ENCODE measurements at regions not wholly inside any gene's neighbourhood (a gene's known extent, or its start where the extent isn't known, plus 50 kb on each side); places are given as distances from the start of the nearest gene placed in this dataset.

GRCh38 chr6:163741743-163742363 lies 327.3 kb downstream of the QKI start:
- Histone ChIP-seq H3K9ac (ENCODE audit: low read length) (no peak overlapping the region), H4K20me1 (ENCODE audit: insufficient read depth) (no peaks in the 10 kb centered on the region), H3K4me2 (ENCODE audit: low read length) (no peak overlapping the region), H3K9me2 (ENCODE audit: insufficient read depth, low read length) (no peaks in the 10 kb centered on the region), H3K36me3 (ENCODE audit: insufficient read depth, low read length) (no peaks in the 10 kb centered on the region), H3K9me3 (ENCODE audit: low read length) (no peaks in the 10 kb centered on the region), H2AFZ (ENCODE audit: low read depth, low read length) (no peak overlapping the region), H3K79me2 (replicated peaks; ENCODE audit: insufficient read depth, low read length) (no peaks in the 10 kb centered on the region), H3K27ac (ENCODE audit: low read length) (no peak overlapping the region), H3F3A (ENCODE audit: insufficient read depth, low read length, poor library complexity, severe bottlenecking) (no peaks in the 10 kb centered on the region), H3K4me3 (ENCODE audit: low read length) (no peak overlapping the region), H3K27me3 (ENCODE audit: insufficient read depth, low read depth, low read length) (no peaks in the 10 kb centered on the region)
- TF ChIP-seq TAF1 (IDR thresholded peaks at IDR 0.05; ENCODE audit: low read depth) (no peak), REST (IDR thresholded peaks at IDR 0.05; ENCODE audit: borderline replicate concordance) (no peak), RAD21 (conservative IDR thresholded peaks at IDR 0.05) (no peak), MXI1 (conservative IDR thresholded peaks at IDR 0.05; ENCODE audit: poor library complexity, severe bottlenecking) (no peak), POLR2AphosphoS5 (IDR thresholded peaks at IDR 0.05) (no peak), EP300 (conservative IDR thresholded peaks at IDR 0.05; ENCODE audit: poor library complexity, severe bottlenecking) (no peak), EZH2 (IDR thresholded peaks at IDR 0.05; ENCODE audit: borderline replicate concordance, insufficient read depth, low read length, poor library complexity, severe bottlenecking) (no peak)
- TF ChIP-seq, protein P1, sequence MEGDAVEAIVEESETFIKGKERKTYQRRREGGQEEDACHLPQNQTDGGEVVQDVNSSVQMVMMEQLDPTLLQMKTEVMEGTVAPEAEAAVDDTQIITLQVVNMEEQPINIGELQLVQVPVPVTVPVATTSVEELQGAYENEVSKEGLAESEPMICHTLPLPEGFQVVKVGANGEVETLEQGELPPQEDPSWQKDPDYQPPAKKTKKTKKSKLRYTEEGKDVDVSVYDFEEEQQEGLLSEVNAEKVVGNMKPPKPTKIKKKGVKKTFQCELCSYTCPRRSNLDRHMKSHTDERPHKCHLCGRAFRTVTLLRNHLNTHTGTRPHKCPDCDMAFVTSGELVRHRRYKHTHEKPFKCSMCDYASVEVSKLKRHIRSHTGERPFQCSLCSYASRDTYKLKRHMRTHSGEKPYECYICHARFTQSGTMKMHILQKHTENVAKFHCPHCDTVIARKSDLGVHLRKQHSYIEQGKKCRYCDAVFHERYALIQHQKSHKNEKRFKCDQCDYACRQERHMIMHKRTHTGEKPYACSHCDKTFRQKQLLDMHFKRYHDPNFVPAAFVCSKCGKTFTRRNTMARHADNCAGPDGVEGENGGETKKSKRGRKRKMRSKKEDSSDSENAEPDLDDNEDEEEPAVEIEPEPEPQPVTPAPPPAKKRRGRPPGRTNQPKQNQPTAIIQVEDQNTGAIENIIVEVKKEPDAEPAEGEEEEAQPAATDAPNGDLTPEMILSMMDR (IDR thresholded peaks at IDR 0.05; ENCODE audit: poor library complexity, severe bottlenecking) = no peak

DNA sequence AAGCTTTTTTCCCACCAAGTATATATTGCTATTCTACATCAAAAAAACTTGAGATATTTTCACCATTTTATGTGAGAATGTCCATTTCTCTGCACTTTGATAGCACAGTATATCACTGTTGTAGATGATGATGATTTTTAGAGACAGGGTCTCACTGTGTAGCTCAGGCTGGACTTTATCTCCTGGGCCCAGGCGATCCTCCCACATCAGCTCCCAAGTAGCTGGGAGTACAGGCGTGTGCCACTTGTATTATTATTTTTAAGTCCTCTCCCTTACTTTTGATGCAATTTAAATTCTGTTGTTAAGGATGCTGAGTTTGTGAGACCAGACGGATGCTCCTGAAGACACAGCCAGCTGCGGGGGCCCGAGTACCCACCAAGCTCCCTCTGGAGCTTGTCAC lies 326.8 kb downstream of the QKI start:
- Histone ChIP-seq H3F3A (ENCODE audit: insufficient read depth, low read length, poor library complexity, severe bottlenecking) (no peaks in the 10 kb centered on the region), H3K9ac (ENCODE audit: low read length) (no peak overlapping the region), H3K36me3 (ENCODE audit: insufficient read depth, low read length) (no peaks in the 10 kb centered on the region), H3K4me2 (ENCODE audit: low read length) (no peak overlapping the region), H4K20me1 (ENCODE audit: insufficient read depth) (no peaks in the 10 kb centered on the region), H2AFZ (ENCODE audit: low read depth, low read length) (no peak overlapping the region), H3K27me3 (ENCODE audit: insufficient read depth, low read depth, low read length) (no peaks in the 10 kb centered on the region), H3K27ac (ENCODE audit: low read length) (no peak overlapping the region), H3K9me3 (ENCODE audit: low read length) (no peaks in the 10 kb centered on the region), H3K9me2 (ENCODE audit: insufficient read depth, low read length) (no peaks in the 10 kb centered on the region), H3K79me2 (replicated peaks; ENCODE audit: insufficient read depth, low read length) (no peaks in the 10 kb centered on the region), H3K4me3 (ENCODE audit: low read length) (no peak overlapping the region)
- no peak for TF ChIP-seq REST (IDR thresholded peaks at IDR 0.05; ENCODE audit: borderline replicate concordance)
- no peak for TF ChIP-seq TAF1 (IDR thresholded peaks at IDR 0.05; ENCODE audit: low read depth)
- TF ChIP-seq RAD21 (conservative IDR thresholded peaks at IDR 0.05) = no peak
- TF ChIP-seq, protein P1 (IDR thresholded peaks at IDR 0.05; ENCODE audit: poor library complexity, severe bottlenecking) = no peak
- no peak for TF ChIP-seq POLR2AphosphoS5 (IDR thresholded peaks at IDR 0.05)
- no peak for TF ChIP-seq MXI1 (conservative IDR thresholded peaks at IDR 0.05; ENCODE audit: poor library complexity, severe bottlenecking)
- TF ChIP-seq EZH2 (IDR thresholded peaks at IDR 0.05; ENCODE audit: borderline replicate concordance, insufficient read depth, low read length, poor library complexity, severe bottlenecking) = no peak
- no peak for TF ChIP-seq EP300 (conservative IDR thresholded peaks at IDR 0.05; ENCODE audit: poor library complexity, severe bottlenecking)
- no peak for TF ChIP-seq SMC3 (conservative IDR thresholded peaks at IDR 0.05; ENCODE audit: poor library complexity)

All from neural cell (in vitro differentiated cells).